Vagina (tissue), 2 donors: ENCODE measurements at regions not wholly inside any gene's neighbourhood (a gene's known extent, or its start where the extent isn't known, plus 50 kb on each side); places are given as distances from the start of the nearest gene placed in this dataset.
"Not testable (repeated sequence)": the region's sequence is repeated elsewhere in the genome, so short reads cannot be mapped to it uniquely, and the experiment has no call there.

Experiments used
- DNase-seq, 2 donors: peaks; one replicate each; pipeline ENCODE4 v3.0.0-alpha.2; 2017; ENCODE audit errors: extremely low spot score in 2 of 2
- H3K27ac ChIP-seq: fragments of 200-600 bp; sonication (generic); one replicate; pipeline ENCODE4 v1.5.1; 2019
- H3K27me3 ChIP-seq: fragments of 200-600 bp; sonication (generic); one replicate; pipeline ENCODE4 v1.5.1; 2019
- H3K36me3 ChIP-seq, 2 donors: fragments of 200-600 bp; sonication (generic); one replicate each; pipeline ENCODE4 v1.5.1; 2017 to 2019
- H3K4me1 ChIP-seq: fragments of 200-600 bp; sonication (generic); one replicate; pipeline ENCODE4 v1.5.1; 2019
- H3K4me3 ChIP-seq, 2 donors: fragments of 200-600 bp; sonication (generic); 1 replicate in 1 of 2; 2 replicates in 1 of 2; pipeline ENCODE4 v1.5.1; 2016 to 2019
- H3K9me3 ChIP-seq: fragments of 200-600 bp; sonication (generic); one replicate; pipeline ENCODE4 v1.5.1; 2019
- CTCF ChIP-seq, 3 experiments: fragments of 450-650 bp in 2 of 3; fragments of 200-600 bp in 1 of 3; sonication (generic) in 1 of 3; IDR thresholded peaks; one replicate each; pipeline ENCODE4 v1.5.1; 2017 to 2019; ENCODE audit warnings: antibody characterized with exemption in 3 of 3, mild to moderate bottlenecking in 2 of 3, moderate library complexity in 2 of 3
- POLR2A ChIP-seq, 2 donors: fragments of 450-650 bp; IDR thresholded peaks; one replicate each; pipeline ENCODE4 v1.6.1; 2017; ENCODE audit warnings: antibody characterized with exemption in 2 of 2, mild to moderate bottlenecking in 2 of 2, moderate library complexity in 2 of 2
- POLR2AphosphoS5 ChIP-seq, 2 donors: sonication (generic); formaldehyde crosslinking; IDR thresholded peaks; one replicate each; pipeline ENCODE4 v1.9.0; 2017; ENCODE audit warnings: antibody characterized with exemption in 2 of 2, mild to moderate bottlenecking in 2 of 2, low read depth in 1 of 2; ENCODE audit not compliant: insufficient read depth in 1 of 2
- intact Hi-C: fragments of 100-400 bp; cut with DNase I; formaldehyde crosslinking; loops from one replicate; pipeline ENCODE4 v1.15.1; 2023

GRCh38 chr12:126982707-126983106 lies 1284.3 kb upstream of the TMEM132C start:
- Histone ChIP-seq H3K9me3 (no peaks in the 10 kb centered on the region), H3K27me3 (no peaks in the 10 kb centered on the region), H3K27ac (no peak overlapping the region), H3K4me1 (no peaks in the 10 kb centered on the region), H3K36me3 (no peaks in the 10 kb centered on the region), H3K4me3 (no peak overlapping the region)
- intact Hi-C loops, result no loop called here
- no peak for TF ChIP-seq CTCF (IDR thresholded peaks at IDR 0.05)
- no peak for TF ChIP-seq POLR2AphosphoS5 (IDR thresholded peaks at IDR 0.05; ENCODE audit: insufficient read depth in 1 of 2, low read depth in 1 of 2)
- no peak for TF ChIP-seq POLR2A (IDR thresholded peaks at IDR 0.05)
- DNase-seq, result no peak

GRCh38 chr12:126983735-126984134 lies 1283.2 kb upstream of the TMEM132C start:
- intact Hi-C loops, H3K36me3 ChIP-seq: not testable (repeated sequence)

GRCh38 chr12:126985663-126986062 lies 1281.3 kb upstream of the TMEM132C start:
- DNase-seq, H3K9me3 ChIP-seq, H3K4me1 ChIP-seq, H3K4me3 ChIP-seq, H3K36me3 ChIP-seq, intact Hi-C loops, H3K27ac ChIP-seq, H3K27me3 ChIP-seq: not testable (repeated sequence)

More at GRCh38 chr12:126983735-126984134, 1283.2 kb upstream of the TMEM132C start:
- not testable (repeated sequence) for H3K27ac ChIP-seq, H3K4me3 ChIP-seq, H3K27me3 ChIP-seq, DNase-seq, H3K4me1 ChIP-seq, H3K9me3 ChIP-seq

GRCh38 chr12:126989532-126989931 lies 1277.4 kb upstream of the TMEM132C start:
- intact Hi-C loops, result no loop called here

GRCh38 chr12:126993898-126994297 lies 1273.1 kb upstream of the TMEM132C start:
- intact Hi-C loops, result no loop called here
- no peak for TF ChIP-seq CTCF (IDR thresholded peaks at IDR 0.05)
- no peak for TF ChIP-seq POLR2AphosphoS5 (IDR thresholded peaks at IDR 0.05; ENCODE audit: insufficient read depth in 1 of 2, low read depth in 1 of 2)
- no peak for TF ChIP-seq POLR2A (IDR thresholded peaks at IDR 0.05)
- no peak overlapping the region for H3K4me3 ChIP-seq
- H3K27ac ChIP-seq, result no peak overlapping the region
- H3K27me3 ChIP-seq, result no peaks in the 10 kb centered on the region
- no peaks in the 10 kb centered on the region for H3K9me3 ChIP-seq
- H3K4me1 ChIP-seq, result no peaks in the 10 kb centered on the region
- no peak for DNase-seq
- H3K36me3 ChIP-seq, result no peaks in the 10 kb centered on the region

More at GRCh38 chr12:126989532-126989931, 1277.4 kb upstream of the TMEM132C start:
- H3K9me3 ChIP-seq, result no peaks in the 10 kb centered on the region
- no peak overlapping the region for H3K27ac ChIP-seq
- H3K4me1 ChIP-seq, result no peaks in the 10 kb centered on the region
- H3K4me3 ChIP-seq, result no peak overlapping the region
- DNase-seq, result no peak
- H3K36me3 ChIP-seq, result no peaks in the 10 kb centered on the region
- TF ChIP-seq POLR2A (IDR thresholded peaks at IDR 0.05), result no peak
- TF ChIP-seq POLR2AphosphoS5 (IDR thresholded peaks at IDR 0.05; ENCODE audit: insufficient read depth in 1 of 2, low read depth in 1 of 2), result no peak
- TF ChIP-seq CTCF (IDR thresholded peaks at IDR 0.05), result no peak
- H3K27me3 ChIP-seq, result no peaks in the 10 kb centered on the region

- H3K36me3 ChIP-seq, result no peaks in the 10 kb centered on the region
These were observed 1272.4 kb upstream of the TMEM132C start for GRCh38 chr12:126994599-126994998.

More at GRCh38 chr12:126994599-126994998, 1272.4 kb upstream of the TMEM132C start:
- intact Hi-C loops, result no loop called here
- Histone ChIP-seq H3K27ac (no peak overlapping the region), H3K4me3 (no peak overlapping the region), H3K27me3 (no peaks in the 10 kb centered on the region), H3K4me1 (no peaks in the 10 kb centered on the region), H3K9me3 (no peaks in the 10 kb centered on the region)
- no peak for DNase-seq
- TF ChIP-seq POLR2AphosphoS5 (IDR thresholded peaks at IDR 0.05; ENCODE audit: insufficient read depth in 1 of 2, low read depth in 1 of 2), result no peak
- no peak for TF ChIP-seq CTCF (IDR thresholded peaks at IDR 0.05)
- TF ChIP-seq POLR2A (IDR thresholded peaks at IDR 0.05), result no peak
